ENCODE measurements at regions not wholly inside any gene's neighbourhood (a gene's known extent, or its start where the extent isn't known, plus 50 kb on each side); places are given as distances from the start of the nearest gene placed in this dataset.

DNA sequence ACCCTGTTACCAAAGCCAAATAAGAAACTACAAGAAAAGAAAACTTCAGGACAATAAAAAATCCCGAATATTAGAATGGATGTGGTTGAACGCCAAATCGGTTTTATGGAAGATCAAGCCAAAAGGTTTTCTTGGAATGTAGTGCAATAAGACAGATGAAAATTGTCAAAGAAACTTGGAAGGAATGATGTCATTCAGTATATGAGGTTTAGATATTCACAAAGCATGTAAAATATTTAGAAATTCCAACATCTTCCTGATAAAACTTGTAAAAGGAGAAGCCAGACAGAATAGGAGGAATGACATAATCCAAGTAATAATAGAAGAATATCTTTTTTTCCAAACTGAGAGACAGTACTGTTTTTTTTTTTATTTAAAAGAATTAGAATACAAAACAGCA is 130.3 kb upstream of the ZPLD1 start:
- Histone ChIP-seq H3K27me3 (replicated peaks; ENCODE audit: control insufficient read depth, insufficient read depth, low read length, poor library complexity, severe bottlenecking) (no peaks in the 10 kb centered on the region), H3K4me3 (ENCODE audit: insufficient read depth, low read depth, low read length, poor library complexity, severe bottlenecking) (no peak overlapping the region), H3K27ac (ENCODE audit: insufficient read depth, low read length, poor library complexity, severe bottlenecking) (no peak overlapping the region), H3K9me3 (ENCODE audit: control insufficient read depth, low read length) (no peaks in the 10 kb centered on the region), H3K4me1 (ENCODE audit: control insufficient read depth, insufficient read depth, low read length, poor library complexity, severe bottlenecking) (no peaks in the 10 kb centered on the region), H3K36me3 (ENCODE audit: control insufficient read depth, insufficient read depth, low read length) (no peaks in the 10 kb centered on the region)
- no peak for DNase-seq

DNA sequence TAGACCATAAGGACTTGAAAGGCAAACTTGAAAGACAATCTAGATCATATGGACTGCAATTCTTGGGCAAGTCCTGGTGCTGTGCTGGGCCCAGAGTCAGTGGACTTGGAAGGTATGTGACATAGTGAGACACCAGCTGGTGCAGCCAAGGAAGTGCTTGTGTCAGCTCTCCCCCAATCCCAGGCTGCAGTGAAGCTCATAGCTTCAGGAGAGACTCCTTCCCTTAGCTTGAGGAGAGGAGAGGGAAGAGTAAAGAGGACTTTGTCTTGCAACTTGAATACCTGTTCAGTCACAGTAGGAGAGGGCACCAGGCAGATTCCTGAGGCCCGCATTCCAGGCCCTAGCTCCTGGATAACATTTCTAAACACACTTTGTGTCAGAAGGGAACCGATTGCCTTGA is 127.4 kb upstream of the ZPLD1 start:
- Histone ChIP-seq H3K36me3 (ENCODE audit: control insufficient read depth, insufficient read depth, low read length) (no peaks in the 10 kb centered on the region), H3K4me1 (ENCODE audit: control insufficient read depth, insufficient read depth, low read length, poor library complexity, severe bottlenecking) (no peaks in the 10 kb centered on the region)
- DNase-seq, result no peak

DNA sequence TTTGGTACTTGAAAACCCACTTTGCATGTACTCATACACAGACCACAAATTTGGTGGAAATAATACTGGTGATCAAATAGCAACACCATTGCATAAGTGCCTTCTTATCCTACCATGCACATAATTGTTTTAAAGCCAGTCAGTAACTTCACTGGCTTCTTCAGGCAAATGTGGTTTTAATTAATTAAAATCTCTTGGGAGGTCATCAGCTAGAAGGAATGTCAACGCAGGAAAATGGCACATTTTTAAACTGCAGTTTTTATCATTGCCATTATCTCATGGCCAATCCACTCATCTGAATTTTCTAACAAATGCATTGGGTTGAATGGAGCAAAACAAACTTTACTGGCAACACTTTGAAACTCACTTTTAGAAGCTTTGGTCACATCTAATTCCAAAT is 105.7 kb upstream of the ZPLD1 start:
- no peak overlapping the region for H3K4me3 ChIP-seq (ENCODE audit: insufficient read depth, low read depth, low read length, poor library complexity, severe bottlenecking)
- no peaks in the 10 kb centered on the region for H3K27me3 ChIP-seq (replicated peaks; ENCODE audit: control insufficient read depth, insufficient read depth, low read length, poor library complexity, severe bottlenecking)
- H3K9me3 ChIP-seq (ENCODE audit: control insufficient read depth, low read length), result no peaks in the 10 kb centered on the region
- H3K4me1 ChIP-seq (ENCODE audit: control insufficient read depth, insufficient read depth, low read length, poor library complexity, severe bottlenecking), result no peaks in the 10 kb centered on the region
- no peaks in the 10 kb centered on the region for H3K36me3 ChIP-seq (ENCODE audit: control insufficient read depth, insufficient read depth, low read length)
- DNase-seq, result no peak
- no peak overlapping the region for H3K27ac ChIP-seq (ENCODE audit: insufficient read depth, low read length, poor library complexity, severe bottlenecking)

More for the DNA sequence above, 127.4 kb upstream of the ZPLD1 start:
- Histone ChIP-seq H3K27ac (ENCODE audit: insufficient read depth, low read length, poor library complexity, severe bottlenecking) (no peak overlapping the region), H3K27me3 (replicated peaks; ENCODE audit: control insufficient read depth, insufficient read depth, low read length, poor library complexity, severe bottlenecking) (no peaks in the 10 kb centered on the region), H3K4me3 (ENCODE audit: insufficient read depth, low read depth, low read length, poor library complexity, severe bottlenecking) (no peak overlapping the region), H3K9me3 (ENCODE audit: control insufficient read depth, low read length) (no peaks in the 10 kb centered on the region)

DNA sequence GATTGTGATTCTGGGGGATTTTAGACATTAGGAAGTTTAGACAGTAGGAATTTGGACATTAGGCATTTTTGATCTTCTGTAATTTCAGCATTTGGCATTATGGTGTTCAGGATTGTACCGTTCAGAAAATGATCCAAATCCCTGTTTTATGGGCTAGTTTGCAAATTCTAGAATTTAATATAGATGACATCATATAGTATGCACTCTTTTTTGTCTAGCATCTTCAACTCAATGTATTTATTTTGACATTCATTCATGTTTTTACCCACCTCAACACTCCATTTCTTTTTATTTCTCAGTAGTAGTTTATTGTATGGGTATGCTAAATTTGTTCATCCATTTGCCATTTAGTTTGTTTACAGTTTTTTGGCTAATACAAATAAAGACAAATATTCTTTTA is 105.3 kb upstream of the ZPLD1 start:
- Histone ChIP-seq H3K36me3 (ENCODE audit: control insufficient read depth, insufficient read depth, low read length) (no peaks in the 10 kb centered on the region), H3K27me3 (replicated peaks; ENCODE audit: control insufficient read depth, insufficient read depth, low read length, poor library complexity, severe bottlenecking) (no peaks in the 10 kb centered on the region), H3K27ac (ENCODE audit: insufficient read depth, low read length, poor library complexity, severe bottlenecking) (no peak overlapping the region), H3K9me3 (ENCODE audit: control insufficient read depth, low read length) (no peaks in the 10 kb centered on the region), H3K4me3 (ENCODE audit: insufficient read depth, low read depth, low read length, poor library complexity, severe bottlenecking) (no peak overlapping the region), H3K4me1 (ENCODE audit: control insufficient read depth, insufficient read depth, low read length, poor library complexity, severe bottlenecking) (no peaks in the 10 kb centered on the region)
- no peak for DNase-seq

DNA sequence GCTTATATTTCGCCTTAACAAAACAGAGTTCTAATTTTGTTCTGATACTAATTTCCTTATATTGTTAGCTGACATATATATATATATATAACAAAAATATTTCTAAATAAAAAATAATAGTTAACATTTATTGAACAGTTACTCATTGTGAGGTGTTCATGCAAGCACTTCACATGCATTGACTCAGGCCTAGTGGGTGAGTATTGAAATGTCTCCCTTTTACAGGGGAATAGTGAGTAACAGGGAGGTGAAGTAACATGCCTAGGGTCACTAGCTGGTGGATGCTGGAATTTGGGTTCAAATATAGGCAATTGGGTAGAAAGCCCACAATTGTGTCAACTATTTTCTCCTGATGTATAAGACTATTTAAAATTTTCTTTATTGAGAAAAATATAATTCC is 102.6 kb upstream of the ZPLD1 start:
- H3K4me3 ChIP-seq (ENCODE audit: insufficient read depth, low read depth, low read length, poor library complexity, severe bottlenecking), result no peak overlapping the region
- no peak for DNase-seq

DNA sequence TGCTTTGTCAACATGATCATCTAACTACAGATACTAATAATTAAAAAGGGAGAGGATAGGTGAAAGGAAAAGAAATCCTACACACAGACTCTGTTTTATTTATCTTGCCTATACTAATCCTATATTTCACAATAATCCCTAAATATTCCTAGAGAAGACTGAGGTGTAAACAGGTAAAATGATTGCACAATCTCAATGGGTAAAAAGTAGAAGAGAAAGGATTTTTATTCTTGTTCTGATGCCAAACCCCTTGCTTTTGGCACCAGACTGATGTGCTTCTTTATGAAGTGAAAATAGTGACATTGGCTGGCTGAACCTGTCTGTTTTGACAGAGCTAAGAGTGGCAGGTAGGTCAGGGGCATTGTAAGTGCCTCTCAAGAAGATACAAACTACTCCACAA is 101.9 kb upstream of the ZPLD1 start:
- Histone ChIP-seq H3K27ac (ENCODE audit: insufficient read depth, low read length, poor library complexity, severe bottlenecking) (no peak overlapping the region), H3K27me3 (replicated peaks; ENCODE audit: control insufficient read depth, insufficient read depth, low read length, poor library complexity, severe bottlenecking) (no peaks in the 10 kb centered on the region), H3K9me3 (ENCODE audit: control insufficient read depth, low read length) (no peaks in the 10 kb centered on the region), H3K4me1 (ENCODE audit: control insufficient read depth, insufficient read depth, low read length, poor library complexity, severe bottlenecking) (no peaks in the 10 kb centered on the region), H3K36me3 (ENCODE audit: control insufficient read depth, insufficient read depth, low read length) (no peaks in the 10 kb centered on the region), H3K4me3 (ENCODE audit: insufficient read depth, low read depth, low read length, poor library complexity, severe bottlenecking) (no peak overlapping the region)
- no peak for DNase-seq

More for the DNA sequence above, 102.6 kb upstream of the ZPLD1 start:
- Histone ChIP-seq H3K27ac (ENCODE audit: insufficient read depth, low read length, poor library complexity, severe bottlenecking) (no peak overlapping the region), H3K9me3 (ENCODE audit: control insufficient read depth, low read length) (no peaks in the 10 kb centered on the region), H3K4me1 (ENCODE audit: control insufficient read depth, insufficient read depth, low read length, poor library complexity, severe bottlenecking) (no peaks in the 10 kb centered on the region), H3K27me3 (replicated peaks; ENCODE audit: control insufficient read depth, insufficient read depth, low read length, poor library complexity, severe bottlenecking) (no peaks in the 10 kb centered on the region), H3K36me3 (ENCODE audit: control insufficient read depth, insufficient read depth, low read length) (no peaks in the 10 kb centered on the region)

DNA sequence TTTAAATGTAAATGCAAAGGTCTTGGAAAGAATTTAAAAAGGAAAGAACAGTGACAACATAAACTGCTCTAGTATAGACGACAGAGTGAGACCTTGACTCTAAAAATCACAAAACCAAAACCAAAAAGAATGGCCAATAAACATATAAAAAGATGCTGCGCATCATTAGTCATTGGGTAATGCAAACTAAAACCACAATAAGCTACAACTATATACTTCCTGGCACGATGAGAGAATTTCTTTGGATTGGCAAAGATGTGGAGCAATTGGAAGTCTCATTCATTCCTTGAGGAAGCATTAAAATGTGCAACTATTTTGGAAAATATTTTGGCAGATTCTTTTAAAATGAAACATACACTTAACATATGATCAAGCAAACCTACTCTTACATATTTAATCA is 98.7 kb upstream of the ZPLD1 start:
- DNase-seq, result no peak

DNA sequence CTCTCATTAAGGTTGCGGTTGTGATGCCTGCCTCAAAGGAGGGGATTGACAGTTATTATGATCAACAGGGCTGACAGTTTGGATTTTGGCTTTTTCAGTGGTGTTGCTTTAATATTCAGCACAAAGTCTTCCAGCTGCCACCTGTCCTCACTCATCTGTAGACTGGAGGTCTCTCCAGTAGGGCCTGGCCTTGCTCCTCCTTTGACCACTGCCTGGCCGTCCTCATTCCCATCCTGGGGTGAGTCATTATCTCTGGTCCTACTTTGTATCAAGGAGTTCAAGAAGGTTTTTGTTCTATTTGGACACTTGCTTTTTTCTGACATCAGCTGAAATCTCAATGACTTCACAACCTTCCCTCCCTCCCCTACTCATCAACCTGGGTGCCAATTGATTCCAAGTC is 95.1 kb upstream of the ZPLD1 start:
- Histone ChIP-seq H3K36me3 (ENCODE audit: control insufficient read depth, insufficient read depth, low read length) (no peaks in the 10 kb centered on the region), H3K4me1 (ENCODE audit: control insufficient read depth, insufficient read depth, low read length, poor library complexity, severe bottlenecking) (no peaks in the 10 kb centered on the region), H3K27me3 (replicated peaks; ENCODE audit: control insufficient read depth, insufficient read depth, low read length, poor library complexity, severe bottlenecking) (no peaks in the 10 kb centered on the region), H3K27ac (ENCODE audit: insufficient read depth, low read length, poor library complexity, severe bottlenecking) (no peak overlapping the region), H3K9me3 (ENCODE audit: control insufficient read depth, low read length) (no peaks in the 10 kb centered on the region), H3K4me3 (ENCODE audit: insufficient read depth, low read depth, low read length, poor library complexity, severe bottlenecking) (no peak overlapping the region)
- DNase-seq, result no peak

More for the DNA sequence above, 98.7 kb upstream of the ZPLD1 start:
- no peak overlapping the region for H3K27ac ChIP-seq (ENCODE audit: insufficient read depth, low read length, poor library complexity, severe bottlenecking)
- no peaks in the 10 kb centered on the region for H3K4me1 ChIP-seq (ENCODE audit: control insufficient read depth, insufficient read depth, low read length, poor library complexity, severe bottlenecking)
- no peaks in the 10 kb centered on the region for H3K27me3 ChIP-seq (replicated peaks; ENCODE audit: control insufficient read depth, insufficient read depth, low read length, poor library complexity, severe bottlenecking)
- H3K4me3 ChIP-seq (ENCODE audit: insufficient read depth, low read depth, low read length, poor library complexity, severe bottlenecking), result no peak overlapping the region
- no peaks in the 10 kb centered on the region for H3K9me3 ChIP-seq (ENCODE audit: control insufficient read depth, low read length)
- no peaks in the 10 kb centered on the region for H3K36me3 ChIP-seq (ENCODE audit: control insufficient read depth, insufficient read depth, low read length)

DNA sequence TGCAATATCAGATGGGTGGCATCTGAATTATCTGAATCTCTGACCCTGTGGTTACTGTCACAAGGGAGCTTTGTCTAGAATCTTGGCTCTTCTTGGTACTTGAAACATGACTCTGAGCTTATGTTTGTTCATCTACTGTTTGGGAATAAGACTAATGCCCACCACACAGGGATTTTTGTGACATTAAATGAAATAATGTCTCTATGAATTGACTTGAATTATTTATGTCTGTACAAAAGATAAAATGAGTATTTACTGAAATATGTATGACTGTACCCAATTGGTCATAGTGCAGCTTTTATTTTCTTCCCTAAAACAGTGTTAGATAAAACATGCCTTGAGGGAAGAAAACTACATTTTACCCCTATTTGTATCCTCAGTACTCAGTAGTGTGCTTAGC is 87.9 kb upstream of the ZPLD1 start:
- H3K36me3 ChIP-seq (ENCODE audit: control insufficient read depth, insufficient read depth, low read length), result no peaks in the 10 kb centered on the region
- H3K27ac ChIP-seq (ENCODE audit: insufficient read depth, low read length, poor library complexity, severe bottlenecking), result no peak overlapping the region
- H3K9me3 ChIP-seq (ENCODE audit: control insufficient read depth, low read length), result no peaks in the 10 kb centered on the region
- no peaks in the 10 kb centered on the region for H3K4me1 ChIP-seq (ENCODE audit: control insufficient read depth, insufficient read depth, low read length, poor library complexity, severe bottlenecking)
- H3K4me3 ChIP-seq (ENCODE audit: insufficient read depth, low read depth, low read length, poor library complexity, severe bottlenecking), result no peak overlapping the region
- DNase-seq, result no peak
- H3K27me3 ChIP-seq (replicated peaks; ENCODE audit: control insufficient read depth, insufficient read depth, low read length, poor library complexity, severe bottlenecking), result no peaks in the 10 kb centered on the region

DNA sequence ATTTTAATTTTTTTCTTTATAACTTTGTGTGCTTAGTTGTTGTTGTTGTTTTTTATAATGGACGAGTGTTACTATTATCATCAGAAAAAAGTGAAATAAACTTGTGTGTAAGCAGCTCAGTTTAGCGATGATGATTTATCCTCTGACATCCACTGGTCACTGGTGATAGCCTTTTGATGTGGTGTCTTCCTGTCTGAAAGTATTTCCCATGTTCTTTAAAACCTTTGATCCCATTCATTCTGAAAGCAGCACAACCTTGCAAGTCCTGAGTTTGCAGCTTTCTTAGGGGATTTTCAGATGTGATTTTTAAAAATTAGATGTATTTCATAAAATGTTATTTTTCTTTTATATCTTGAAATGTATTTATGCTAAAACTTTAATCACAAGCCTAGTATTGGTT is 85.9 kb upstream of the ZPLD1 start:
- Histone ChIP-seq H3K27me3 (replicated peaks; ENCODE audit: control insufficient read depth, insufficient read depth, low read length, poor library complexity, severe bottlenecking) (no peaks in the 10 kb centered on the region), H3K9me3 (ENCODE audit: control insufficient read depth, low read length) (no peaks in the 10 kb centered on the region), H3K4me1 (ENCODE audit: control insufficient read depth, insufficient read depth, low read length, poor library complexity, severe bottlenecking) (no peaks in the 10 kb centered on the region), H3K4me3 (ENCODE audit: insufficient read depth, low read depth, low read length, poor library complexity, severe bottlenecking) (no peak overlapping the region), H3K36me3 (ENCODE audit: control insufficient read depth, insufficient read depth, low read length) (no peaks in the 10 kb centered on the region), H3K27ac (ENCODE audit: insufficient read depth, low read length, poor library complexity, severe bottlenecking) (no peak overlapping the region)
- no peak for DNase-seq

DNA sequence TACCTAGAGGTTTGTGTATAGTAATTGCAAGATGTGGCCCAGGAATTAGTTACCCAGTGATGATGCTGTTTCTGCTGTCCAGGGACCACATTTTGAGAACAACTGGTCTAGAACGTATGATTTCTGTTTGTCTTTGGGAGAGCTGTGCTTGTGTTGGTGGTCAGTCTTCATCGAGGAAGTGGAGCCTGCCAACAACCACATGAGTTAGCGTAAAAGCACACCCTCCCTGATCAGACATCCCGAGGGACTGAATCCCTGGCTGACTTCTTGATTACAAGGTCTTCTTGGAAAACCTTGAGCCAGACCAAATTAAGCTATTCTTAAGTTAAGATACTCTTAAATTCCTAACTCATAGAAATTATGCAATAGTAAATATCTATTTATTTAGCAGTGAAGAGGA is 81.7 kb upstream of the ZPLD1 start:
- H3K4me3 ChIP-seq (ENCODE audit: insufficient read depth, low read depth, low read length, poor library complexity, severe bottlenecking), result no peak overlapping the region
- no peaks in the 10 kb centered on the region for H3K4me1 ChIP-seq (ENCODE audit: control insufficient read depth, insufficient read depth, low read length, poor library complexity, severe bottlenecking)
- no peaks in the 10 kb centered on the region for H3K36me3 ChIP-seq (ENCODE audit: control insufficient read depth, insufficient read depth, low read length)
- no peak for DNase-seq
- H3K9me3 ChIP-seq (ENCODE audit: control insufficient read depth, low read length), result no peaks in the 10 kb centered on the region
- H3K27ac ChIP-seq (ENCODE audit: insufficient read depth, low read length, poor library complexity, severe bottlenecking), result no peak overlapping the region
- H3K27me3 ChIP-seq (replicated peaks; ENCODE audit: control insufficient read depth, insufficient read depth, low read length, poor library complexity, severe bottlenecking), result no peaks in the 10 kb centered on the region

Data from effector memory CD4-positive, alpha-beta T cell (primary cell).